WTC11 (cell line): ENCODE measurements at regions not wholly inside any gene's neighbourhood (a gene's known extent, or its start where the extent isn't known, plus 50 kb on each side); places are given as distances from the start of the nearest gene placed in this dataset.
"Not testable (repeated sequence)": the region's sequence is repeated elsewhere in the genome, so short reads cannot be mapped to it uniquely, and the experiment has no call there.

Source experiments
- ELF4 ChIP-seq: sonication (generic); formaldehyde crosslinking; IDR thresholded peaks from 2 replicates; pipeline ENCODE4 v1.8.1; 2022; ENCODE audit warnings: low read depth, mild to moderate bottlenecking, moderate library complexity, missing genetic modification reagents
- GABPB1 ChIP-seq: sonication (generic); formaldehyde crosslinking; IDR thresholded peaks from 2 replicates; pipeline ENCODE4 v1.8.1; 2023; ENCODE audit warnings: mild to moderate bottlenecking, missing genetic modification reagents
- MYBL2 ChIP-seq: sonication (generic); formaldehyde crosslinking; IDR thresholded peaks from 2 replicates; pipeline ENCODE4 v1.8.1; 2023; ENCODE audit warnings: mild to moderate bottlenecking, moderate library complexity, missing genetic modification reagents
- NR1H2 ChIP-seq: sonication (generic); formaldehyde crosslinking; IDR thresholded peaks from 2 replicates; pipeline ENCODE4 v1.9.0; 2021; ENCODE audit warnings: mild to moderate bottlenecking, moderate library complexity, missing genetic modification reagents
- NR2C2 ChIP-seq: sonication (generic); formaldehyde crosslinking; IDR thresholded peaks from 2 replicates; pipeline ENCODE4 v1.8.0; 2022; ENCODE audit warnings: mild to moderate bottlenecking, missing genetic modification reagents
- SP1 ChIP-seq: sonication (generic); formaldehyde crosslinking; conservative IDR thresholded peaks from 2 replicates; pipeline ENCODE4 v1.8.1; 2022; ENCODE audit warnings: missing genetic modification reagents
- ZNF138 ChIP-seq: sonication (generic); formaldehyde crosslinking; conservative IDR thresholded peaks from 2 replicates; pipeline ENCODE4 v1.8.1; 2022; ENCODE audit warnings: mild to moderate bottlenecking, moderate library complexity, missing genetic modification reagents
- ZNF317 ChIP-seq: sonication (generic); formaldehyde crosslinking; IDR thresholded peaks from 2 replicates; pipeline ENCODE4 v1.8.1; 2023; ENCODE audit warnings: low read depth, mild to moderate bottlenecking, moderate library complexity, missing genetic modification reagents, borderline replicate concordance
- TF ChIP-seq, protein P1 (sequence below): sonication (generic); formaldehyde crosslinking; IDR thresholded peaks from 2 replicates; pipeline ENCODE4 v1.8.1; 2023; ENCODE audit warnings: mild to moderate bottlenecking, missing genetic modification reagents, moderate library complexity
- TF ChIP-seq, protein P2 (sequence below): sonication (generic); formaldehyde crosslinking; IDR thresholded peaks from 2 replicates; pipeline ENCODE4 v1.8.0; 2023; ENCODE audit warnings: missing genetic modification reagents
- TF ChIP-seq, protein P3 (sequence below): fragments of 200-600 bp; IDR thresholded peaks from 2 replicates; pipeline ENCODE4 v1.8.0; 2022; ENCODE audit warnings: antibody characterized with exemption
- TF ChIP-seq, protein P4 (sequence below): sonication (generic); formaldehyde crosslinking; IDR thresholded peaks from 2 replicates; pipeline ENCODE4 v1.8.1; 2023; ENCODE audit warnings: mild to moderate bottlenecking, missing genetic modification reagents, moderate library complexity
- TF ChIP-seq, protein P5 (sequence below): sonication (generic); formaldehyde crosslinking; IDR thresholded peaks from 2 replicates; pipeline ENCODE4 v1.8.0; 2022; ENCODE audit warnings: mild to moderate bottlenecking, missing genetic modification reagents
- TF ChIP-seq, protein P6 (sequence below): sonication (generic); formaldehyde crosslinking; conservative IDR thresholded peaks from 2 replicates; pipeline ENCODE4 v1.8.1; 2022; ENCODE audit warnings: mild to moderate bottlenecking, missing genetic modification reagents

DNA sequence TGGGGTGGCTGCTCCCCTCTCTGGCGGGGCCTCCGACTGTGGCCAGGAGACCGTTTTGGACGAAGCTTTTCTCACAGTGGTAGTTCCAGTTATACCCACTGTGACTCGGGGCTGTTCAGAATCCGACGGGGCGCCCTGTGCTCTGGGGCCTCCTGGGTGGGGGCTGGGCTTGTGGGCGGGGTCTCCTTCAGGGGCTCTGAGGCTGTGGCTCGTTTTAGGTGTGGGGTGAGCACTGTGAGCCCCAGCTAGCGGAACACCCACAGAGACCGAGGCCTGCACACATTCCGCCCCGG lies 383.4 kb downstream of the TMEM121 start:
- TF ChIP-seq ELF4 (CRISPR knock-in tag); MYBL2 (CRISPR knock-in tag); GABPB1 (CRISPR knock-in tag); ZNF138 (CRISPR knock-in tag); NR1H2; NR2C2 (CRISPR knock-in tag); SP1 (CRISPR knock-in tag); ZNF317 (CRISPR knock-in tag): not testable (repeated sequence)
- TF ChIP-seq, protein P1, sequence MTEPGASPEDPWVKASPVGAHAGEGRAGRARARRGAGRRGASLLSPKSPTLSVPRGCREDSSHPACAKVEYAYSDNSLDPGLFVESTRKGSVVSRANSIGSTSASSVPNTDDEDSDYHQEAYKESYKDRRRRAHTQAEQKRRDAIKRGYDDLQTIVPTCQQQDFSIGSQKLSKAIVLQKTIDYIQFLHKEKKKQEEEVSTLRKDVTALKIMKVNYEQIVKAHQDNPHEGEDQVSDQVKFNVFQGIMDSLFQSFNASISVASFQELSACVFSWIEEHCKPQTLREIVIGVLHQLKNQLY: not testable (repeated sequence)
- TF ChIP-seq, protein P2, sequence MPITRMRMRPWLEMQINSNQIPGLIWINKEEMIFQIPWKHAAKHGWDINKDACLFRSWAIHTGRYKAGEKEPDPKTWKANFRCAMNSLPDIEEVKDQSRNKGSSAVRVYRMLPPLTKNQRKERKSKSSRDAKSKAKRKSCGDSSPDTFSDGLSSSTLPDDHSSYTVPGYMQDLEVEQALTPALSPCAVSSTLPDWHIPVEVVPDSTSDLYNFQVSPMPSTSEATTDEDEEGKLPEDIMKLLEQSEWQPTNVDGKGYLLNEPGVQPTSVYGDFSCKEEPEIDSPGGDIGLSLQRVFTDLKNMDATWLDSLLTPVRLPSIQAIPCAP: not testable (repeated sequence)
- TF ChIP-seq, protein P3, sequence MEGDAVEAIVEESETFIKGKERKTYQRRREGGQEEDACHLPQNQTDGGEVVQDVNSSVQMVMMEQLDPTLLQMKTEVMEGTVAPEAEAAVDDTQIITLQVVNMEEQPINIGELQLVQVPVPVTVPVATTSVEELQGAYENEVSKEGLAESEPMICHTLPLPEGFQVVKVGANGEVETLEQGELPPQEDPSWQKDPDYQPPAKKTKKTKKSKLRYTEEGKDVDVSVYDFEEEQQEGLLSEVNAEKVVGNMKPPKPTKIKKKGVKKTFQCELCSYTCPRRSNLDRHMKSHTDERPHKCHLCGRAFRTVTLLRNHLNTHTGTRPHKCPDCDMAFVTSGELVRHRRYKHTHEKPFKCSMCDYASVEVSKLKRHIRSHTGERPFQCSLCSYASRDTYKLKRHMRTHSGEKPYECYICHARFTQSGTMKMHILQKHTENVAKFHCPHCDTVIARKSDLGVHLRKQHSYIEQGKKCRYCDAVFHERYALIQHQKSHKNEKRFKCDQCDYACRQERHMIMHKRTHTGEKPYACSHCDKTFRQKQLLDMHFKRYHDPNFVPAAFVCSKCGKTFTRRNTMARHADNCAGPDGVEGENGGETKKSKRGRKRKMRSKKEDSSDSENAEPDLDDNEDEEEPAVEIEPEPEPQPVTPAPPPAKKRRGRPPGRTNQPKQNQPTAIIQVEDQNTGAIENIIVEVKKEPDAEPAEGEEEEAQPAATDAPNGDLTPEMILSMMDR: not testable (repeated sequence)
- TF ChIP-seq, protein P4, sequence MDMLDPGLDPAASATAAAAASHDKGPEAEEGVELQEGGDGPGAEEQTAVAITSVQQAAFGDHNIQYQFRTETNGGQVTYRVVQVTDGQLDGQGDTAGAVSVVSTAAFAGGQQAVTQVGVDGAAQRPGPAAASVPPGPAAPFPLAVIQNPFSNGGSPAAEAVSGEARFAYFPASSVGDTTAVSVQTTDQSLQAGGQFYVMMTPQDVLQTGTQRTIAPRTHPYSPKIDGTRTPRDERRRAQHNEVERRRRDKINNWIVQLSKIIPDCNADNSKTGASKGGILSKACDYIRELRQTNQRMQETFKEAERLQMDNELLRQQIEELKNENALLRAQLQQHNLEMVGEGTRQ: not testable (repeated sequence)
- TF ChIP-seq, protein P5, sequence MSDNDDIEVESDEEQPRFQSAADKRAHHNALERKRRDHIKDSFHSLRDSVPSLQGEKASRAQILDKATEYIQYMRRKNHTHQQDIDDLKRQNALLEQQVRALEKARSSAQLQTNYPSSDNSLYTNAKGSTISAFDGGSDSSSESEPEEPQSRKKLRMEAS (CRISPR knock-in tag): not testable (repeated sequence)
- TF ChIP-seq, protein P6, sequence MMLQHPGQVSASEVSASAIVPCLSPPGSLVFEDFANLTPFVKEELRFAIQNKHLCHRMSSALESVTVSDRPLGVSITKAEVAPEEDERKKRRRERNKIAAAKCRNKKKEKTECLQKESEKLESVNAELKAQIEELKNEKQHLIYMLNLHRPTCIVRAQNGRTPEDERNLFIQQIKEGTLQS (CRISPR knock-in tag): not testable (repeated sequence)
